Endodermal cell (in vitro differentiated cells): ENCODE measurements at regions not wholly inside any gene's neighbourhood (a gene's known extent, or its start where the extent isn't known, plus 50 kb on each side); places are given as distances from the start of the nearest gene placed in this dataset.

Source experiments
- DNase-seq: peaks from one replicate; pipeline ENCODE4 v3.0.0-alpha.2; 2017
- H3K27ac ChIP-seq: 2 replicates; pipeline ENCODE4 v1.5.1; 2013; ENCODE audit warnings: mild to moderate bottlenecking, low read depth, low read length, moderate library complexity
- H3K27me3 ChIP-seq: 2 replicates; pipeline ENCODE4 v1.6.1; 2013; ENCODE audit warnings: mild to moderate bottlenecking, low read length, moderate library complexity; ENCODE audit not compliant: insufficient read depth, control insufficient read depth, poor library complexity, severe bottlenecking
- H3K36me3 ChIP-seq: 2 replicates; pipeline ENCODE4 v1.7.0; 2013; ENCODE audit warnings: mild to moderate bottlenecking, low read length, moderate library complexity; ENCODE audit not compliant: control insufficient read depth, insufficient read depth
- H3K4me1 ChIP-seq: one replicate; pipeline ENCODE4 v1.7.0; 2013; ENCODE audit warnings: low read length; ENCODE audit not compliant: control insufficient read depth, insufficient read depth
- H3K4me3 ChIP-seq: 2 replicates; pipeline ENCODE4 v1.5.1; 2013; ENCODE audit warnings: mild to moderate bottlenecking, low read length, moderate library complexity
- H3K9ac ChIP-seq: 2 replicates; pipeline ENCODE4 v1.6.1; 2013; ENCODE audit warnings: mild to moderate bottlenecking, low read length, moderate library complexity; ENCODE audit not compliant: poor library complexity, severe bottlenecking; ENCODE audit errors: extremely low read depth
- H3K9me3 ChIP-seq: 2 replicates; pipeline ENCODE4 v1.6.1; 2013; ENCODE audit warnings: mild to moderate bottlenecking, low read length, moderate library complexity; ENCODE audit not compliant: control insufficient read depth
- H3K27ac Mint-ChIP-seq: 2 replicates; pipeline ENCODE4 v1.8.0; 2020; ENCODE audit warnings: mixed read lengths
- H3K27me3 Mint-ChIP-seq: 2 replicates; pipeline ENCODE4 v1.8.0; 2021; ENCODE audit warnings: mild to moderate bottlenecking, mixed read lengths; ENCODE audit not compliant: insufficient read depth
- H3K36me3 Mint-ChIP-seq: 2 replicates; pipeline ENCODE4 v1.8.0; 2020; ENCODE audit warnings: low read depth, mixed read lengths
- H3K4me1 Mint-ChIP-seq: 2 replicates; pipeline ENCODE4 v1.8.0; 2020; ENCODE audit warnings: mixed read lengths
- H3K4me3 Mint-ChIP-seq: 2 replicates; pipeline ENCODE4 v1.8.0; 2020; ENCODE audit warnings: mild to moderate bottlenecking, moderate library complexity, mixed read lengths
- H3K9me3 Mint-ChIP-seq: 2 replicates; pipeline ENCODE4 v1.8.0; 2020; ENCODE audit warnings: mild to moderate bottlenecking, mixed read lengths
- CTCF ChIP-seq: fragments of 200-600 bp; sonication (generic); conservative IDR thresholded peaks from 2 replicates; pipeline ENCODE4 v1.5.0; 2021; ENCODE audit warnings: antibody characterized with exemption, mild to moderate bottlenecking
- WGBS, 2 experiments: methylation state at CpG; one replicate each; pipeline versions ENCODE4 v1.1.5 to v1.1.7; 2013; ENCODE audit warnings: missing lambda C conversion rate in 2 of 2, mixed read lengths in 1 of 2; ENCODE audit not compliant: insufficient coverage in 1 of 2, insufficient read length in 1 of 2; 5-methylcytosine and 5-hydroxymethylcytosine counted together

GRCh38 chr2:150247481-150247880 is 240.0 kb downstream of the RND3 start:
- DNase-seq = no peak
- Histone ChIP-seq H3K27me3 (no peaks in the 10 kb centered on the region), H3K4me3 (no peak overlapping the region), H3K4me1 (no peaks in the 10 kb centered on the region), H3K9me3 (no peaks in the 10 kb centered on the region), H3K27ac (no peak overlapping the region), H3K9ac (no peak overlapping the region), H3K36me3 (no peaks in the 10 kb centered on the region)
- H3K27ac Mint-ChIP-seq = no peak overlapping the region
- TF ChIP-seq CTCF = no peak
- WGBS, 2 experiments = no CpG with 5 or more reads among the region's 1 CpG
- no peaks in the 10 kb centered on the region for H3K27me3 Mint-ChIP-seq
- peaks cover 3% of the 10 kb centered on the region for H3K9me3 Mint-ChIP-seq
- no peaks in the 10 kb centered on the region for H3K36me3 Mint-ChIP-seq
- no peak overlapping the region for H3K4me3 Mint-ChIP-seq
- no peaks in the 10 kb centered on the region for H3K4me1 Mint-ChIP-seq

DNA sequence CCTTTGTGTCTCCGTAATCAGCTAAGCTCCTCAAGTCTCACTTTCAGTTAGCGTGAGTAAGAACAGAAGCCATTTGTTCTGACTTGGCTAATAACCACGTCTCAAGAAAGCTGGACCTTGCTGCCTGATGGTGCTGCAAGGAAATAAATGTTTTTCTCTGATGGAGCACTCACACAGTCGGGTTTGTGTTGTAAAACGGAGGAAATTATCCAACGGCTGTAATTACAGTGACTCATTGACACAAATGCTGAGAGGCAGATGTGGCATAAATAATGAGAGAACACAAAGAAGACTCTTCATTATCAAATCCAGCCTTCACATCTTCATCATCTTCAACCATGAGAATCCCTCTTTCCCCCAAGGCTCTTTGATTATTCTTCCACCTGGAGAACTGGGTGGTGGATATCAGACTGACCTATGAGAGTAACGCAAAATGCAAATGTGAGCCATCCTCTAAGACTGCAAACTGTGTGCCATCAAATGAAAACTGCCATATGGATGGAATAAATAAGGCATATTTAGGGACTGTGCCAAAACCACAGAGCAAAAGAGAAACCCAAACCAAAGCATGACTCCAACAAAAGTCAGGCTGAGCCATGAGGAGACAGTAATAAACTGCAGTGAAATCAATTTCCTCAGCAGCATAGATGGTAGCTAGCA is 252.6 kb downstream of the RND3 start:
- no peaks in the 10 kb centered on the region for H3K9me3 ChIP-seq
- H3K9ac ChIP-seq = no peak overlapping the region
- no peak overlapping the region for H3K4me3 ChIP-seq
- H3K27ac ChIP-seq = no peak overlapping the region
- Mint-ChIP-seq H3K27ac (no peak overlapping the region), H3K4me1 (no peaks in the 10 kb centered on the region), H3K4me3 (no peak overlapping the region), H3K27me3 (peaks cover 3% of the 10 kb centered on the region), H3K36me3 (no peaks in the 10 kb centered on the region), H3K9me3 (no peaks in the 10 kb centered on the region)
- no peaks in the 10 kb centered on the region for H3K4me1 ChIP-seq
- H3K27me3 ChIP-seq = peaks cover 4% of the 10 kb centered on the region
- WGBS, 2 experiments = 85 to 86% methylated on average over 4 to 7 of the region's 7 CpGs
- no peak for DNase-seq
- no peaks in the 10 kb centered on the region for H3K36me3 ChIP-seq
- TF ChIP-seq CTCF = no peak

DNA sequence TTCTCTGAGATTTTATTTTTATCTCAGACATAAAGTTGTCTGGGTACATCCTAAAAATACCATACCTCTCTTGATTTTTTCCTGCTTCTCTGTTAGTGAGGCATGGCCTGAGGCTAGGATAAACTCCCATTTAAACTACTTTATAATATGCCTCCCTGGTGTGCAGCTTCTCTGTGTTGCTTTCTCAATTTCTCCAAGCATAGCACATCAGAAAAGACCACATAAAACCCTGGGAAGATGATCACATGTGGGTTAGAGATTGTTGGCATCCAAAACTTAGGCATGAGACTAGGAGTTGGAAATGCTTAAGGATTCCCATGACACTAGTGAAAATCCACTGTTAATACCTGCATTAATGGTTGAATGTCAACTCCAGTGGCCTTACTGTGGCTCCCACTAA is 254.6 kb downstream of the RND3 start:
- Mint-ChIP-seq H3K27me3 (peaks cover 6% of the 10 kb centered on the region), H3K27ac (no peak overlapping the region), H3K4me1 (no peaks in the 10 kb centered on the region), H3K9me3 (no peaks in the 10 kb centered on the region), H3K36me3 (no peaks in the 10 kb centered on the region), H3K4me3 (no peak overlapping the region)
- H3K27me3 ChIP-seq = peaks cover 4% of the 10 kb centered on the region
- no peaks in the 10 kb centered on the region for H3K9me3 ChIP-seq
- no peak overlapping the region for H3K4me3 ChIP-seq
- no peak overlapping the region for H3K27ac ChIP-seq
- no peaks in the 10 kb centered on the region for H3K36me3 ChIP-seq
- H3K4me1 ChIP-seq = no peaks in the 10 kb centered on the region
- no peak for DNase-seq
- H3K9ac ChIP-seq = no peak overlapping the region
- no peak for TF ChIP-seq CTCF
